H1 (cell line): ENCODE measurements at regions not wholly inside any gene's neighbourhood (a gene's known extent, or its start where the extent isn't known, plus 50 kb on each side); places are given as distances from the start of the nearest gene placed in this dataset.

Experiments used
- CTCF ChIA-PET: fragments of 300-600 bp; sonication (Branson Sonifier 250); formaldehyde crosslinking; loops from one replicate; lab custom pipeline; 2021; ENCODE audit not compliant: partially characterized antibody; lab: Charles Lee
- POLR2A ChIA-PET: fragments of 300-600 bp; sonication (Branson Sonifier 250); formaldehyde crosslinking; loops from one replicate; lab custom pipeline; 2021; ENCODE audit warnings: inconsistent platforms; ENCODE audit not compliant: partially characterized antibody; lab: Charles Lee
- DNase-seq, 2 experiments: peaks; one replicate each; pipeline versions ENCODE4 v3.0.0 to v3.0.0-alpha.2; 2010 to 2022; ENCODE audit warnings: low spot score in 2 of 2, low read depth in 1 of 2, mixed read lengths in 1 of 2
- FAIRE-seq: peaks from 2 replicates; lab custom pipeline; 2011; peaks lifted over from hg19 to GRCh38; lab: Jason Lieb, UNC
- H2AFZ ChIP-seq: 2 replicates; pipeline ENCODE4 v1.8.1; 2012; ENCODE audit warnings: low read length, inconsistent platforms
- H2AK5ac ChIP-seq: 2 replicates; pipeline ENCODE4 v1.6.1; 2013; ENCODE audit warnings: low read depth, low read length
- H2BK120ac ChIP-seq: replicated peaks from 2 replicates; pipeline ENCODE3; 2013; ENCODE audit warnings: low read depth, low read length, inconsistent platforms
- H2BK12ac ChIP-seq: 2 replicates; pipeline ENCODE4 v1.6.1; 2013; ENCODE audit warnings: low read depth, low read length
- H2BK15ac ChIP-seq: 2 replicates; pipeline ENCODE4 v1.6.1; 2013; ENCODE audit warnings: low read length
- H2BK20ac ChIP-seq: 2 replicates; pipeline ENCODE4 v1.6.1; 2013; ENCODE audit warnings: low read length
- H2BK5ac ChIP-seq: 2 replicates; pipeline ENCODE4 v1.6.1; 2013; ENCODE audit warnings: low read depth, low read length
- H3K14ac ChIP-seq: 2 replicates; pipeline ENCODE4 v1.6.1; 2013; ENCODE audit warnings: inconsistent platforms; ENCODE audit not compliant: insufficient read length
- H3K18ac ChIP-seq: 2 replicates; pipeline ENCODE4 v1.6.1; 2013; ENCODE audit warnings: low read length; ENCODE audit errors: extremely low read depth
- H3K23ac ChIP-seq: 2 replicates; pipeline ENCODE4 v1.6.1; 2013; ENCODE audit warnings: inconsistent platforms; ENCODE audit not compliant: insufficient read length
- H3K23me2 ChIP-seq: 2 replicates; pipeline ENCODE4 v1.6.1; 2013; ENCODE audit warnings: low read depth, low read length
- H3K27ac ChIP-seq: 2 replicates; pipeline ENCODE4 v1.6.1; 2011; ENCODE audit warnings: low read depth, low read length, inconsistent platforms
- H3K27me3 ChIP-seq, 4 experiments: replicated peaks in 1 of 4; 1 replicate in 1 of 4; 2 replicates in 3 of 4; pipeline versions ENCODE4 v1.6.1 to v1.8.1; 2011 to 2013; ENCODE audit warnings: low read length in 3 of 4, mild to moderate bottlenecking in 3 of 4, inconsistent platforms in 2 of 4, mixed read lengths in 2 of 4, moderate library complexity in 1 of 4; ENCODE audit not compliant: control insufficient read depth in 3 of 4, insufficient read depth in 3 of 4; ENCODE audit errors: extremely low read depth in 1 of 4
- H3K36me3 ChIP-seq, 4 experiments: 2 replicates each; pipeline versions ENCODE4 v1.6.1 to v1.8.1; 2011 to 2013; ENCODE audit warnings: mild to moderate bottlenecking in 4 of 4, low read length in 3 of 4, moderate library complexity in 2 of 4, control low read depth in 1 of 4, inconsistent platforms in 1 of 4; ENCODE audit not compliant: insufficient read depth in 4 of 4, control insufficient read depth in 2 of 4
- H3K4ac ChIP-seq: replicated peaks from 2 replicates; pipeline ENCODE3; 2013; ENCODE audit warnings: low read length, low read depth, mixed read lengths, inconsistent platforms; ENCODE audit not compliant: insufficient read length
- H3K4me1 ChIP-seq, 4 experiments: replicated peaks in 1 of 4; 1 replicate in 1 of 4; 2 replicates in 3 of 4; pipeline versions ENCODE4 v1.6.1 to v1.8.1; 2011 to 2013; ENCODE audit warnings: low read length in 3 of 4, inconsistent platforms in 2 of 4, mixed read lengths in 1 of 4; ENCODE audit not compliant: insufficient read depth in 4 of 4, control insufficient read depth in 3 of 4
- H3K4me2 ChIP-seq, 2 experiments: 2 replicates each; pipeline versions ENCODE4 v1.6.1 to v1.8.1; 2011 to 2013; ENCODE audit warnings: low read depth in 2 of 2, low read length in 2 of 2, control low read depth in 1 of 2, inconsistent platforms in 1 of 2, mild to moderate bottlenecking in 1 of 2; ENCODE audit not compliant: insufficient read depth in 1 of 2
- H3K4me3 ChIP-seq, 4 experiments: fragments of 200-600, 300-600 bp in 1 of 4; sonication (generic), shearing (Covaris generic), sonication (Bioruptor Twin) in 1 of 4; 2 replicates each; pipeline versions ENCODE4 v1.5.1 to v1.8.1; 2011 to 2016; ENCODE audit warnings: low read length in 4 of 4, low read depth in 3 of 4, control low read depth in 2 of 4, inconsistent platforms in 2 of 4, mild to moderate bottlenecking in 2 of 4, mixed read lengths in 1 of 4, moderate library complexity in 1 of 4; ENCODE audit not compliant: insufficient read depth in 2 of 4; ENCODE audit errors: extremely low read depth in 1 of 4
- H3K56ac ChIP-seq: replicated peaks from 2 replicates; pipeline ENCODE3; 2013; ENCODE audit warnings: low read depth, mild to moderate bottlenecking, mixed read lengths, low read length, inconsistent platforms; ENCODE audit not compliant: insufficient read length
- H3K79me1 ChIP-seq: 2 replicates; pipeline ENCODE4 v1.6.1; 2013; ENCODE audit warnings: low read depth, low read length, control low read depth
- H3K79me2 ChIP-seq, 2 experiments: 2 replicates each; pipeline versions ENCODE4 v1.6.1 to v1.8.1; 2012 to 2013; ENCODE audit warnings: low read length in 2 of 2, mild to moderate bottlenecking in 2 of 2, inconsistent platforms in 1 of 2; ENCODE audit not compliant: insufficient read depth in 2 of 2, control insufficient read depth in 1 of 2
- H3K9ac ChIP-seq, 4 experiments: replicated peaks in 1 of 4; 1 replicate in 1 of 4; 2 replicates in 3 of 4; pipeline versions ENCODE4 v1.6.1 to v1.8.1; 2011 to 2013; ENCODE audit warnings: low read depth in 3 of 4, low read length in 3 of 4, control low read depth in 2 of 4, mild to moderate bottlenecking in 2 of 4, moderate library complexity in 2 of 4, inconsistent platforms in 1 of 4; ENCODE audit errors: extremely low read depth in 1 of 4
- H3K9me3 ChIP-seq, 2 experiments: 2 replicates each; pipeline versions ENCODE4 v1.6.1 to v1.8.1; 2012 to 2013; ENCODE audit warnings: mild to moderate bottlenecking in 2 of 2, moderate library complexity in 2 of 2, control low read depth in 1 of 2, inconsistent platforms in 1 of 2, low read depth in 1 of 2, low read length in 1 of 2, mixed read lengths in 1 of 2; ENCODE audit not compliant: insufficient read depth in 2 of 2
- H4K20me1 ChIP-seq, 2 experiments: replicated peaks in 1 of 2; 2 replicates each; pipeline versions ENCODE3 to v1.8.1; 2011 to 2013; ENCODE audit warnings: inconsistent platforms in 2 of 2, low read length in 2 of 2, mild to moderate bottlenecking in 1 of 2; ENCODE audit not compliant: insufficient read depth in 2 of 2, control insufficient read depth in 1 of 2
- H4K5ac ChIP-seq: 2 replicates; pipeline ENCODE4 v1.6.1; 2013; ENCODE audit warnings: low read length, low read depth, mixed read lengths, inconsistent platforms; ENCODE audit not compliant: insufficient read length
- H4K8ac ChIP-seq: 2 replicates; pipeline ENCODE4 v1.8.0; 2013; ENCODE audit warnings: mild to moderate bottlenecking, moderate library complexity, low read length, inconsistent platforms; ENCODE audit not compliant: insufficient read depth; ENCODE audit errors: extremely low read depth
- H4K91ac ChIP-seq: replicated peaks from 2 replicates; pipeline ENCODE3; 2013; ENCODE audit warnings: low read length, mixed read lengths, inconsistent platforms; ENCODE audit not compliant: insufficient read length
- CBX8 ChIP-seq: fragments of 300-800, 300-1000 bp; sonication (generic); IDR thresholded peaks from 2 replicates; pipeline ENCODE4 v1.7.1; 2016; ENCODE audit warnings: low read depth, low read length, borderline replicate concordance
- CTCF ChIP-seq, 3 experiments: IDR thresholded peaks; 1 replicate in 2 of 3; 2 replicates in 1 of 3; pipeline versions ENCODE4 v1.5.1 to v1.6.1; 2011; ENCODE audit warnings: low read length in 3 of 3, mild to moderate bottlenecking in 3 of 3, inconsistent platforms in 2 of 3, low read depth in 1 of 3, moderate library complexity in 1 of 3; ENCODE audit not compliant: insufficient read depth in 1 of 3; ENCODE audit errors: control extremely low read depth in 1 of 3
- EP300 ChIP-seq, 2 experiments: IDR thresholded peaks; 1 replicate in 1 of 2; 2 replicates in 1 of 2; pipeline ENCODE4 v1.6.1; 2011 to 2012; ENCODE audit warnings: low read depth in 2 of 2, low read length in 2 of 2, mild to moderate bottlenecking in 2 of 2, borderline replicate concordance in 1 of 2, inconsistent platforms in 1 of 2, moderate library complexity in 1 of 2
- JUND ChIP-seq: IDR thresholded peaks from 2 replicates; pipeline ENCODE4 v1.6.1; 2011; ENCODE audit warnings: mild to moderate bottlenecking, improper control_type of control experiment, low read length
- PHF8 ChIP-seq: fragments of 200-600 bp; sonication (generic); conservative IDR thresholded peaks from 2 replicates; pipeline ENCODE4 v1.7.1; 2012; ENCODE audit warnings: low read depth, mild to moderate bottlenecking, inconsistent platforms, low read length, moderate library complexity
- POLR2A ChIP-seq, 2 experiments: IDR thresholded peaks; 1 replicate in 1 of 2; 2 replicates in 1 of 2; pipeline ENCODE4 v1.6.1; 2011; ENCODE audit warnings: low read depth in 2 of 2, low read length in 2 of 2, mild to moderate bottlenecking in 2 of 2; ENCODE audit errors: control extremely low read depth in 1 of 2
- RXRA ChIP-seq: IDR thresholded peaks from 2 replicates; pipeline ENCODE4 v1.6.1; 2011; ENCODE audit warnings: low read depth, mild to moderate bottlenecking, low read length, moderate library complexity; ENCODE audit not compliant: insufficient read depth
- TAF7 ChIP-seq: optimal IDR thresholded peaks from 2 replicates; pipeline ENCODE3; 2011; ENCODE audit warnings: low read depth, mild to moderate bottlenecking, inconsistent platforms, low read length, moderate library complexity, borderline replicate concordance
- TEAD4 ChIP-seq: IDR thresholded peaks from 2 replicates; pipeline ENCODE4 v1.6.1; 2012; ENCODE audit warnings: low read depth, low read length, inconsistent platforms, mixed read lengths
- USF2 ChIP-seq: IDR thresholded peaks from 2 replicates; pipeline ENCODE4 v1.6.1; 2011; ENCODE audit warnings: low read length, improper control_type of control experiment
- WGBS, 2 experiments: shearing (Covaris generic) in 1 of 2; methylation state at CpG; one replicate each; pipeline versions ENCODE4 v1.1.6 to v1.1.7; 2013 to 2015; ENCODE audit warnings: low lambda C conversion rate in 2 of 2, mixed read lengths in 2 of 2, inconsistent platforms in 1 of 2, low coverage in 1 of 2, missing lambda C conversion rate in 1 of 2; ENCODE audit not compliant: insufficient replicate concordance in 2 of 2, insufficient coverage in 1 of 2, insufficient read length in 1 of 2; ENCODE audit errors: extremely low coverage in 1 of 2, missing lambda C conversion rate in 1 of 2; 5-methylcytosine and 5-hydroxymethylcytosine counted together

GRCh38 chr10:4704034-4704545 lies 121.9 kb upstream of the AKR1E2 start:
- ChIA-PET POLR2A (no interaction called here), CTCF (interaction anchor here (1.1 to 1.7 kb wide), 2 partner anchors 10 to 11 kb away, joined by 3 to 5 read pairs; no protein-coding TSS in a partner anchor)
- no peak overlapping the region for H3K56ac ChIP-seq
- 43% methylated on average over 2 of the region's 2 CpGs; no CpG with 5 or more reads in 1 of the 2 experiments for WGBS, 2 experiments
- H2AFZ ChIP-seq: no peak overlapping the region
- no peak overlapping the region for H3K4me3 ChIP-seq
- H4K20me1 ChIP-seq: no peaks in the 10 kb centered on the region
- FAIRE-seq (no peak), DNase-seq (no peak)
- H3K36me3 ChIP-seq: no peaks in the 10 kb centered on the region
- no peak overlapping the region for H2BK20ac ChIP-seq
- H2AK5ac ChIP-seq: no peak overlapping the region
- H3K27ac ChIP-seq: no peak overlapping the region
- no peak overlapping the region for H2BK5ac ChIP-seq
- no peaks in the 10 kb centered on the region for H3K79me1 ChIP-seq
- H4K91ac ChIP-seq: no peak overlapping the region
- no peaks in the 10 kb centered on the region for H3K9me3 ChIP-seq
- no peak overlapping the region for H3K4me2 ChIP-seq
- no peak overlapping the region for H3K23ac ChIP-seq
- H4K8ac ChIP-seq: no peak overlapping the region
- H3K18ac ChIP-seq: no peak overlapping the region
- no peaks in the 10 kb centered on the region for H3K79me2 ChIP-seq
- H3K23me2 ChIP-seq: no peaks in the 10 kb centered on the region; the same call in 1 of the 2 replicates
- no peak overlapping the region for H2BK12ac ChIP-seq
- H3K27me3 ChIP-seq: no peaks in the 10 kb centered on the region
- H2BK15ac ChIP-seq: no peak overlapping the region
- no peak overlapping the region for H3K4ac ChIP-seq
- H3K14ac ChIP-seq: no peak overlapping the region
- H3K4me1 ChIP-seq: peaks cover 0 to 2% (median 0%) of the 10 kb centered on the region in 4 experiments; a peak in 1 of 7 replicates
- no peak overlapping the region for H4K5ac ChIP-seq
- no peak overlapping the region for H2BK120ac ChIP-seq
- no peak overlapping the region for H3K9ac ChIP-seq
- no peak for TF ChIP-seq POLR2A (IDR thresholded peaks at IDR 0.05; ENCODE audit: control extremely low read depth in 1 of 2, low read depth in 2 of 2, low read length in 2 of 2)
- no peak for TF ChIP-seq CBX8
- TF ChIP-seq PHF8: no peak
- TF ChIP-seq RXRA: no peak
- TF ChIP-seq CTCF (IDR thresholded peaks at IDR 0.05; ENCODE audit: control extremely low read depth in 1 of 3, insufficient read depth in 1 of 3, low read depth in 1 of 3, low read length in 3 of 3): no peak
- TF ChIP-seq TAF7: no peak
- TF ChIP-seq JUND: no peak
- TF ChIP-seq TEAD4: no peak
- TF ChIP-seq USF2: no peak
- TF ChIP-seq EP300 (IDR thresholded peaks at IDR 0.05; ENCODE audit: borderline replicate concordance in 1 of 2, low read depth in 2 of 2, low read length in 2 of 2): no peak
